ENCODE measurements at regions not wholly inside any gene's neighbourhood (a gene's known extent, or its start where the extent isn't known, plus 50 kb on each side); places are given as distances from the start of the nearest gene placed in this dataset.

DNA sequence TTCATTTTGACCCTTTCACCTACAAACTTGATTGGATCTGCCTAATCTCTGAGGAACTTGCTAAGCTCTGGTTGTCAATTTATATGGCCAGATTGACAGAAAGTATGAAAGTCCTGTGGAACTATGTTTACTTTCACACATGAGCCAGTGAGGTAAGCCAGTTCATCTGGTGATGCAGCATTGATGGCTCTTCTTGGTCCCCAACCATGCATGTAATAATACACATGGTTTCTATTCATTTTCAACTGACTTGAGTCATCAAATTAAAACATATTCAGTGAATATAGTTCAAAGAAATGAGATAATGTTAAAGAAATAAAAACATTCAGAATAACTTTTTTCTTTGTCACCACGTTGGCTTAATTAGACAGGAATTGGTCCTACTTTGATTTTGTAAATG is 336.1 kb upstream of the THBS1 start:
- H3K36me3 ChIP-seq (ENCODE audit: control insufficient read depth in 3 of 3, insufficient read depth in 2 of 3, low read depth in 1 of 3, low read length in 3 of 3): no peaks in the 10 kb centered on the region
- no peaks in the 10 kb centered on the region for H3K27me3 ChIP-seq (ENCODE audit: control insufficient read depth in 3 of 3, insufficient read depth in 3 of 3, low read length in 3 of 3)
- no peaks in the 10 kb centered on the region for H3K4me1 ChIP-seq (ENCODE audit: control insufficient read depth in 3 of 3, insufficient read depth in 2 of 3, low read depth in 1 of 3, low read length in 2 of 3)
- WGBS, 3 donors: 62 to 84% (median 69%) methylated on average over 1 of the region's 1 CpG
- FAIRE-seq (no peak), DNase-seq (no peak)
- H3K4me3 ChIP-seq (ENCODE audit: low read depth in 1 of 3, low read length in 3 of 3): no peak overlapping the region
- no peaks in the 10 kb centered on the region for H3K9me3 ChIP-seq (ENCODE audit: control insufficient read depth in 2 of 2, insufficient read depth in 1 of 2, low read depth in 1 of 2, low read length in 1 of 2)
- no peak overlapping the region for H3K27ac ChIP-seq (ENCODE audit: low read depth in 1 of 3, low read length in 2 of 3)

GRCh38 chr15:39246523-39246922 is 334.4 kb upstream of the THBS1 start:
- WGBS, 3 donors: 82 to 85% (median 84%) methylated on average over 1 of the region's 1 CpG
- no peak for FAIRE-seq

DNA sequence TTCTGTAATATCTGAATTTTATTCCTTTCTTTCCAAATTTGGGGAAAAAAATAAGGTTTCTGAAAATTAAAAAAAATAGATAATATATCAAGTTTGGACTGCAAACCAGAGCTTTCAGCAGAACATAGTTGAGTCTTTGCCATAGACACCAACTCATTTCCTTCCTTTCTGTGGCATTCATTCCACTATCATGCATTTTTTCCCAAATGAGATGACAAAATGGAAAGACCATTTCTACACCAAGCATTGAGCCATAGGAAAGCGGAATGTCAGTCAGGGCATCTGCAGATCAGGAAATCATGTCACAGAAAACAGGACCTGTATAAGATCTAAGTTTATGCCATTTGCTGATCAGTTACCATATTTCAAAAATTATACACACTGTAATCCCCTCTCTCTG is 333.3 kb upstream of the THBS1 start:
- FAIRE-seq: no peak
- H3K4me1 ChIP-seq (ENCODE audit: control insufficient read depth in 3 of 3, insufficient read depth in 2 of 3, low read depth in 1 of 3, low read length in 2 of 3): no peaks in the 10 kb centered on the region
- no peak for DNase-seq
- WGBS, 3 donors: 88 to 100% (median 99%) methylated on average over 1 of the region's 1 CpG
- H3K36me3 ChIP-seq (ENCODE audit: control insufficient read depth in 3 of 3, insufficient read depth in 2 of 3, low read depth in 1 of 3, low read length in 3 of 3): no peaks in the 10 kb centered on the region
- H3K9me3 ChIP-seq (ENCODE audit: control insufficient read depth in 2 of 2, insufficient read depth in 1 of 2, low read depth in 1 of 2, low read length in 1 of 2): no peaks in the 10 kb centered on the region
- no peaks in the 10 kb centered on the region for H3K27me3 ChIP-seq (ENCODE audit: control insufficient read depth in 3 of 3, insufficient read depth in 3 of 3, low read length in 3 of 3)
- no peak overlapping the region for H3K4me3 ChIP-seq (ENCODE audit: low read depth in 1 of 3, low read length in 3 of 3)
- no peak overlapping the region for H3K27ac ChIP-seq (ENCODE audit: low read depth in 1 of 3, low read length in 2 of 3)

More at GRCh38 chr15:39246523-39246922, 334.4 kb upstream of the THBS1 start:
- Histone ChIP-seq H3K9me3 (ENCODE audit: control insufficient read depth in 2 of 2, insufficient read depth in 1 of 2, low read depth in 1 of 2, low read length in 1 of 2) (no peaks in the 10 kb centered on the region), H3K27ac (ENCODE audit: low read depth in 1 of 3, low read length in 2 of 3) (no peak overlapping the region), H3K4me1 (ENCODE audit: control insufficient read depth in 3 of 3, insufficient read depth in 2 of 3, low read depth in 1 of 3, low read length in 2 of 3) (no peaks in the 10 kb centered on the region), H3K36me3 (ENCODE audit: control insufficient read depth in 3 of 3, insufficient read depth in 2 of 3, low read depth in 1 of 3, low read length in 3 of 3) (no peaks in the 10 kb centered on the region), H3K27me3 (ENCODE audit: control insufficient read depth in 3 of 3, insufficient read depth in 3 of 3, low read length in 3 of 3) (no peaks in the 10 kb centered on the region), H3K4me3 (ENCODE audit: low read depth in 1 of 3, low read length in 3 of 3) (no peak overlapping the region)
- no peak for DNase-seq

DNA sequence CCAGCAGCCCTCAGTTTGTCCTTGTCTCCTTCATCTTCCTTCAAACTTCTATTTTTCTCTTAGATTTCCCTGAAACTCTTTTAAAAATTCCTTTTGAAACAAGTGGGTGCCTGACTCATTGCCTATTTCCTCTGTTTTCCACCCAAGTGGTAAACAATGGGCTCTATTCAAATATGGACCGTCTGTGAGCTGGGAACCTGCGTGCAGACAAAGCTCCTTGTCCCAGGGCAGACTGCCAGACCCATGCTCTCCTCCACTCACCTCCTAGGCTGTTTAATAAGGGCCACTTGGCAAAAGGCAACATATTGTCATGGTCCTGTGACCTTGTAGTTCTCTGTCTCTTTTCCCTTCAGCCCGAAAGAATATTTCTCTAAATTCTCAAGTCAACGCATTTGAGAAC is 332.7 kb upstream of the THBS1 start:
- no peak for FAIRE-seq
- H3K9me3 ChIP-seq (ENCODE audit: control insufficient read depth in 2 of 2, insufficient read depth in 1 of 2, low read depth in 1 of 2, low read length in 1 of 2): no peaks in the 10 kb centered on the region
- no peaks in the 10 kb centered on the region for H3K36me3 ChIP-seq (ENCODE audit: control insufficient read depth in 3 of 3, insufficient read depth in 2 of 3, low read depth in 1 of 3, low read length in 3 of 3)
- no peaks in the 10 kb centered on the region for H3K4me1 ChIP-seq (ENCODE audit: control insufficient read depth in 3 of 3, insufficient read depth in 2 of 3, low read depth in 1 of 3, low read length in 2 of 3)
- WGBS, 3 donors: 68 to 74% (median 70%) methylated on average over 4 of the region's 4 CpGs
- H3K27me3 ChIP-seq (ENCODE audit: control insufficient read depth in 3 of 3, insufficient read depth in 3 of 3, low read length in 3 of 3): no peaks in the 10 kb centered on the region
- no peak for DNase-seq
- no peak overlapping the region for H3K27ac ChIP-seq (ENCODE audit: low read depth in 1 of 3, low read length in 2 of 3)
- no peak overlapping the region for H3K4me3 ChIP-seq (ENCODE audit: low read depth in 1 of 3, low read length in 3 of 3)

GRCh38 chr15:39250001-39250400 is 330.9 kb upstream of the THBS1 start:
- Histone ChIP-seq H3K36me3 (ENCODE audit: control insufficient read depth in 3 of 3, insufficient read depth in 2 of 3, low read depth in 1 of 3, low read length in 3 of 3) (no peaks in the 10 kb centered on the region), H3K27ac (ENCODE audit: low read depth in 1 of 3, low read length in 2 of 3) (no peak overlapping the region), H3K9me3 (ENCODE audit: control insufficient read depth in 2 of 2, insufficient read depth in 1 of 2, low read depth in 1 of 2, low read length in 1 of 2) (no peaks in the 10 kb centered on the region), H3K27me3 (ENCODE audit: control insufficient read depth in 3 of 3, insufficient read depth in 3 of 3, low read length in 3 of 3) (no peaks in the 10 kb centered on the region), H3K4me3 (ENCODE audit: low read depth in 1 of 3, low read length in 3 of 3) (no peak overlapping the region), H3K4me1 (ENCODE audit: control insufficient read depth in 3 of 3, insufficient read depth in 2 of 3, low read depth in 1 of 3, low read length in 2 of 3) (no peaks in the 10 kb centered on the region)
- WGBS, 3 donors: 38 to 53% (median 38%) methylated on average over 1 of the region's 1 CpG
- FAIRE-seq: no peak
- no peak for DNase-seq

- no peaks in the 10 kb centered on the region for H3K27me3 ChIP-seq (ENCODE audit: control insufficient read depth in 3 of 3, insufficient read depth in 3 of 3, low read length in 3 of 3)
- no peaks in the 10 kb centered on the region for H3K36me3 ChIP-seq (ENCODE audit: control insufficient read depth in 3 of 3, insufficient read depth in 2 of 3, low read depth in 1 of 3, low read length in 3 of 3)
- H3K4me3 ChIP-seq (ENCODE audit: low read depth in 1 of 3, low read length in 3 of 3): no peak overlapping the region
- WGBS, 3 donors: 70 to 71% (median 70%) methylated on average over 4 of the region's 4 CpGs
- H3K9me3 ChIP-seq (ENCODE audit: control insufficient read depth in 2 of 2, insufficient read depth in 1 of 2, low read depth in 1 of 2, low read length in 1 of 2): no peaks in the 10 kb centered on the region
- FAIRE-seq: no peak
- H3K4me1 ChIP-seq (ENCODE audit: control insufficient read depth in 3 of 3, insufficient read depth in 2 of 3, low read depth in 1 of 3, low read length in 2 of 3): no peaks in the 10 kb centered on the region
- H3K27ac ChIP-seq (ENCODE audit: low read depth in 1 of 3, low read length in 2 of 3): no peak overlapping the region
- DNase-seq: no peak
These were observed 330.3 kb upstream of the THBS1 start for GRCh38 chr15:39250460-39251186.

- Histone ChIP-seq H3K4me3 (ENCODE audit: low read depth in 1 of 3, low read length in 3 of 3) (no peak overlapping the region), H3K27ac (ENCODE audit: low read depth in 1 of 3, low read length in 2 of 3) (peak overlapping the region in 1 of 3 donors; percentile 23), H3K27me3 (ENCODE audit: control insufficient read depth in 3 of 3, insufficient read depth in 3 of 3, low read length in 3 of 3) (no peaks in the 10 kb centered on the region), H3K36me3 (ENCODE audit: control insufficient read depth in 3 of 3, insufficient read depth in 2 of 3, low read depth in 1 of 3, low read length in 3 of 3) (no peaks in the 10 kb centered on the region), H3K9me3 (ENCODE audit: control insufficient read depth in 2 of 2, insufficient read depth in 1 of 2, low read depth in 1 of 2, low read length in 1 of 2) (no peaks in the 10 kb centered on the region), H3K4me1 (ENCODE audit: control insufficient read depth in 3 of 3, insufficient read depth in 2 of 3, low read depth in 1 of 3, low read length in 2 of 3) (no peaks in the 10 kb centered on the region)
- no peak for FAIRE-seq
- WGBS, 3 donors: 67 to 75% (median 69%) methylated on average over 3 of the region's 3 CpGs
- DNase-seq: no peak
These were observed 329.3 kb upstream of the THBS1 start for GRCh38 chr15:39251413-39252133.

DNA sequence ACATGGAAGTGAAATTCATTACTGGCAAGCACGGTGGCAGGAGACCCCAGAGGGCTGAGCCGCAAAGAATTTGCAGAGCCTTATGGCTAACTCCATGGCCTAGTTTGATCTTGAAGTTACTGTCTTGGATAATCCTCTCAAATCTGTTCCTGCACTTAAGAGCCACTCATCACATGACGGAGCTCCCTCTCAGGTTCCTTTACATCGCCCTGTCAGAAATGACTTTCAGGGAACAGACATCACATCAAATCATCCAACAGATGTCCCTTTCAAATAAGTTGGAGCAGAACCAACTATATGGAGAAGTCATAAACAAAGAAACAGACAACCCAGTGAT is 328.8 kb upstream of the THBS1 start:
- Histone ChIP-seq H3K27me3 (ENCODE audit: control insufficient read depth in 3 of 3, insufficient read depth in 3 of 3, low read length in 3 of 3) (no peaks in the 10 kb centered on the region), H3K4me3 (ENCODE audit: low read depth in 1 of 3, low read length in 3 of 3) (no peak overlapping the region), H3K27ac (ENCODE audit: low read depth in 1 of 3, low read length in 2 of 3) (no peak overlapping the region), H3K36me3 (ENCODE audit: control insufficient read depth in 3 of 3, insufficient read depth in 2 of 3, low read depth in 1 of 3, low read length in 3 of 3) (no peaks in the 10 kb centered on the region), H3K4me1 (ENCODE audit: control insufficient read depth in 3 of 3, insufficient read depth in 2 of 3, low read depth in 1 of 3, low read length in 2 of 3) (no peaks in the 10 kb centered on the region), H3K9me3 (ENCODE audit: control insufficient read depth in 2 of 2, insufficient read depth in 1 of 2, low read depth in 1 of 2, low read length in 1 of 2) (no peaks in the 10 kb centered on the region)
- FAIRE-seq: no peak
- no peak for DNase-seq
- 86 to 95% (median 91%) methylated on average over 4 of the region's 4 CpGs for WGBS, 3 donors

DNA sequence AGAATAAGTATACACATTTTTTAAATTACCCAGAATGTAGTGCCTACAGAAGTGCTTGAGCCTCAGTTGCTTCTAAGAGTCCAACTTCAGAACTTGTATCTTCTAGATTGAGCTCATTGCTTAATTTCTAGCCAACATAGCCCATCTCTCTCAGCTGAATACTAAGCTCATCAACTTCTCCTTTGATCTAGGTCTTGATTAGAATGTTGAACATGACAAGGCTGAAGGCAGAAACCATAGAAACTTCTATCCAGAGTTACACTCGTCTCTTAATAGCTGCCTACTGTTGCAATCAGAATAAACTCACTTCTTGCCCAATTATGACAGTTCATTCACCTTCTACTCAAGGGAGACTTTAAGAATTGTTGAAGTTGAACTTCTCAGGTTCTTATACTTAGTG is 327.3 kb upstream of the THBS1 start:
- WGBS, 3 donors: 68 to 87% (median 86%) methylated on average over 1 of the region's 1 CpG
- no peak overlapping the region for H3K27ac ChIP-seq (ENCODE audit: low read depth in 1 of 3, low read length in 2 of 3)
- no peak for DNase-seq
- H3K4me3 ChIP-seq (ENCODE audit: low read depth in 1 of 3, low read length in 3 of 3): no peak overlapping the region
- H3K36me3 ChIP-seq (ENCODE audit: control insufficient read depth in 3 of 3, insufficient read depth in 2 of 3, low read depth in 1 of 3, low read length in 3 of 3): no peaks in the 10 kb centered on the region
- no peaks in the 10 kb centered on the region for H3K4me1 ChIP-seq (ENCODE audit: control insufficient read depth in 3 of 3, insufficient read depth in 2 of 3, low read depth in 1 of 3, low read length in 2 of 3)
- FAIRE-seq: no peak
- no peaks in the 10 kb centered on the region for H3K27me3 ChIP-seq (ENCODE audit: control insufficient read depth in 3 of 3, insufficient read depth in 3 of 3, low read length in 3 of 3)
- no peaks in the 10 kb centered on the region for H3K9me3 ChIP-seq (ENCODE audit: control insufficient read depth in 2 of 2, insufficient read depth in 1 of 2, low read depth in 1 of 2, low read length in 1 of 2)

Measured in small intestine (tissue), 7 donors.